ENCODE measurements at regions not wholly inside any gene's neighbourhood (a gene's known extent, or its start where the extent isn't known, plus 50 kb on each side); places are given as distances from the start of the nearest gene placed in this dataset.

- H3K4me3 ChIP-seq (ENCODE audit: insufficient read depth, low read length) = no peak overlapping the region
- peaks cover 18% of the 10 kb centered on the region for H3K4me1 ChIP-seq (ENCODE audit: insufficient read depth, low read length)
- no peaks in the 10 kb centered on the region for H3K79me2 ChIP-seq (ENCODE audit: insufficient read depth, low read length)
- no peaks in the 10 kb centered on the region for H3K27me3 ChIP-seq (ENCODE audit: insufficient read depth, low read length)
- peak; percentile 90 for DNase-seq (ENCODE audit: insufficient read length, low spot score, missing footprints)
- no peaks in the 10 kb centered on the region for H3K9me3 ChIP-seq (ENCODE audit: low read depth, low read length)
- peak overlapping the region; percentile 74 for H3K27ac ChIP-seq (ENCODE audit: low read depth, low read length)
- no peak overlapping the region for H3K4me2 ChIP-seq (ENCODE audit: insufficient read depth, low read length)
- peak overlapping the region; percentile 32 for H2AFZ ChIP-seq (ENCODE audit: low read length)
- H4K20me1 ChIP-seq (ENCODE audit: insufficient read depth, low read length) = no peaks in the 10 kb centered on the region
- peak; percentile 78 for TF ChIP-seq CTCF (IDR thresholded peaks at IDR 0.05; ENCODE audit: extremely low read depth, low read depth, low read length)
- no peaks in the 10 kb centered on the region for H3K36me3 ChIP-seq (ENCODE audit: insufficient read depth, low read length)
Measured at GRCh38 chr13:33723772-33724435, 94.0 kb upstream of the RFC3 start.

- Histone ChIP-seq H4K20me1 (ENCODE audit: insufficient read depth, low read length) (no peaks in the 10 kb centered on the region), H2AFZ (ENCODE audit: low read length) (no peak overlapping the region), H3K4me1 (ENCODE audit: insufficient read depth, low read length) (peaks cover 18% of the 10 kb centered on the region), H3K4me3 (ENCODE audit: insufficient read depth, low read length) (no peak overlapping the region), H3K27me3 (ENCODE audit: insufficient read depth, low read length) (no peaks in the 10 kb centered on the region), H3K27ac (ENCODE audit: low read depth, low read length) (no peak overlapping the region), H3K79me2 (ENCODE audit: insufficient read depth, low read length) (no peaks in the 10 kb centered on the region), H3K36me3 (ENCODE audit: insufficient read depth, low read length) (no peaks in the 10 kb centered on the region), H3K9me3 (ENCODE audit: low read depth, low read length) (no peaks in the 10 kb centered on the region), H3K4me2 (ENCODE audit: insufficient read depth, low read length) (no peak overlapping the region)
- DNase-seq (ENCODE audit: insufficient read length, low spot score, missing footprints) = no peak
- TF ChIP-seq CTCF (IDR thresholded peaks at IDR 0.05; ENCODE audit: extremely low read depth, low read depth, low read length) = no peak
Measured at GRCh38 chr13:33725340-33725739, 92.6 kb upstream of the RFC3 start.

GRCh38 chr13:33727297-33728083 lies 90.5 kb upstream of the RFC3 start:
- no peak for TF ChIP-seq CTCF (IDR thresholded peaks at IDR 0.05; ENCODE audit: extremely low read depth, low read depth, low read length)

More at GRCh38 chr13:33727297-33728083, 90.5 kb upstream of the RFC3 start:
- H3K4me3 ChIP-seq (ENCODE audit: insufficient read depth, low read length) = no peak overlapping the region
- DNase-seq (ENCODE audit: insufficient read length, low spot score, missing footprints) = peak; percentile 47
- no peaks in the 10 kb centered on the region for H3K79me2 ChIP-seq (ENCODE audit: insufficient read depth, low read length)
- H3K27me3 ChIP-seq (ENCODE audit: insufficient read depth, low read length) = no peaks in the 10 kb centered on the region
- H3K9me3 ChIP-seq (ENCODE audit: low read depth, low read length) = no peaks in the 10 kb centered on the region
- H3K36me3 ChIP-seq (ENCODE audit: insufficient read depth, low read length) = no peaks in the 10 kb centered on the region
- H2AFZ ChIP-seq (ENCODE audit: low read length) = no peak overlapping the region
- H3K4me1 ChIP-seq (ENCODE audit: insufficient read depth, low read length) = peaks cover 11% of the 10 kb centered on the region
- H3K4me2 ChIP-seq (ENCODE audit: insufficient read depth, low read length) = no peak overlapping the region
- H3K27ac ChIP-seq (ENCODE audit: low read depth, low read length) = no peak overlapping the region
- H4K20me1 ChIP-seq (ENCODE audit: insufficient read depth, low read length) = no peaks in the 10 kb centered on the region

Measured in osteoblast (primary cell).